ENCODE measurements at regions not wholly inside any gene's neighbourhood (a gene's known extent, or its start where the extent isn't known, plus 50 kb on each side); places are given as distances from the start of the nearest gene placed in this dataset.
"Not testable (repeated sequence)": the region's sequence is repeated elsewhere in the genome, so short reads cannot be mapped to it uniquely, and the experiment has no call there.

DNA sequence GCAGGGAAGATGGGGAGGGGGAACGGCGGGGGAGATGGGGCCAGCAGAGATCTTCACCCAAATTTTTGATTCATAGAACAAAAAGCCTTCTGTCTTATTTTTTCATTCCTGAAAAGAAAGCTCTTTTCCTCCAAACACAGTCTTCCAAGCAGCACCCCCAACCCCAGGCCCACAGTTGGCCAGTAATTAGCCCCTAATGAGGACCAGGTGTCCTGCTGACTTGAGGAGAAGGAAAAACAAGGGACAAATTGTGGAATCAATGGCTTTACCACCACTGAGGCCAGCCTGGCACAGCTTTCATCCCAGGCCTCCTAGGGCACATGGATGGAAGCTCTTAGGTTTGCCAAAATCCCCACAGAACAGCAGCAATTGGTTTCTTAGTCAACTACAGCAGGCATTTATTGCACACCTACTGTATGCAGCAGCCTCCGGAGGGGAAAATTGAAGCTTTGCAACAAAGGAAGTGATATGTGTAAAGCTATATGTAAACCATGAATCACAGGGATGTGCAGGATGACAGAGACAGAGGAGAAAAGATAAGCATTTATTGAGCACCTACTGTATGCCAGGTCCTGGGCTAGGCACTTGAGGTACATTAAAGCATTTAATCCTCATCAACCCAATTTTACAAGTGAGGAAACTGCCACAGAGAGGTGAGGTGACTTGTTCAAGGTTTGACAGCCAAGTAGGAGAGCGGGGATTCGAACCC, 199.5 kb downstream of the TBC1D2B start:
- no peak for DNase-seq (ENCODE audit: low read depth)

DNA sequence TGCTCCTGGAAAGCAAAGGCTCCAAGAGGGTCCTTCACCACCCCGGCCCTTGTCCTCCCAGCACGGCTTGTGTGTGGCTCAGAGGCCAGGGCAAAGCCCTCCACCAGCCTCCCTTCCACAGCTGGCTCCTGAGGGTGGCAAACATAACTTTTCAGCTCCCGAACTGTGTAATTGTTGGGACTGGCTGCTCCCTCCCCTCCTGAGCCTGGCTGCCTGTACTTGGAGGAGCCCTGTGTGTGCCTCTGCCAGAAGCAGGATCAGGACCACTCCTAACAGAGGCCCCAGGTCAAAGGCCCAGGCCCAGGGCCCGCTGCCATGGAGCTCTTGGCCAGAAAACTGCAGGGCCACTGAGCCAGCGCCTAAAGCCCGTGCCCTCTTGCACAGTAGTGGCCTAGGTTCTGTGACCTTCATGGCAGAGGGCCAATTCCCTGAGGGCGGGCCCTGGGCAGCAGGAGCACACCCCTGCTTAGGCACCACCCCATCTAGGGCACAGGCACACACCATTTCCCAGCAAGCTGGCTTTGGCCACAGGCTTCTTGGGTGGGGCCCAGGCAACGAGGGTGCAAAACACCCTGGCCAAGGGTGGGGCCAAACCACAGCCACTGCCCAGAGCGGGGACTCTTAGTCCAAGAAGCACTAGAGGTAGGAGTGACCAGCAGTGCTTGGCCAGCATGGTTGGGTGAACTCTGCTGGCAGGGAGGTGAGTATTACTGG, 201.2 kb downstream of the TBC1D2B start:
- DNase-seq (ENCODE audit: low read depth): not testable (repeated sequence)

DNA sequence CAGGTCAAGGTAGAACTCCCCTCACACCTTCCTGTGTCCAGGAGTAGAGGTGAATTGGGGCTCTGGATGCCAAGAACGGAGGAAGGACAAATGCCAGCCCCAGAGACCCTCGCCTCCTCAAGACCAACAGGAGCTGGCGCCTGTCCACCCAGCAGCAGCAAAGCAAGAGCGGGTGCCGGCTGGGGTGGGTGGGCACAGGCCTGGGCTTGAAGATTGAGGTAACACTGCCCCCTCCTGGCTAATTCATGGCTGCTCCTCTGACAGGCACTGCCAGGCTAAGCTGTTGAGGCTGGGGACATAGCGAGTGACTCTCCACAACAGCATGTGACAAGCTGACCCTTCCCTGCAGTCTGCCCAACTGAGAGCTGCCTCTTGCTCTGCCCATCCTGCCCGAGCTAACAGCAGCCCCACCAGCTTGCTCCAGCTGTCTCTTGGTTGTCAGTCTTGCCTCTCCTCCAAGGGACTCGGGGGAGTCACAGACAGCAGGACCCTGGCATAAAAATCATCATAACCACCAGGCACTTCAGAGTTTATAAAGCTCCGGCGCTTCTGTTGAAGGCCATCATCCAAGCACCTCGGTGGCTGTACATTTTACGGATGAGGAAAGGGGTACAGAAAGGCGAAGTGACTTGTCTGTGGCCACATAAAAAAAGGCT, 202.3 kb downstream of the TBC1D2B start:
- DNase-seq (ENCODE audit: low read depth): not testable (repeated sequence)

DNA sequence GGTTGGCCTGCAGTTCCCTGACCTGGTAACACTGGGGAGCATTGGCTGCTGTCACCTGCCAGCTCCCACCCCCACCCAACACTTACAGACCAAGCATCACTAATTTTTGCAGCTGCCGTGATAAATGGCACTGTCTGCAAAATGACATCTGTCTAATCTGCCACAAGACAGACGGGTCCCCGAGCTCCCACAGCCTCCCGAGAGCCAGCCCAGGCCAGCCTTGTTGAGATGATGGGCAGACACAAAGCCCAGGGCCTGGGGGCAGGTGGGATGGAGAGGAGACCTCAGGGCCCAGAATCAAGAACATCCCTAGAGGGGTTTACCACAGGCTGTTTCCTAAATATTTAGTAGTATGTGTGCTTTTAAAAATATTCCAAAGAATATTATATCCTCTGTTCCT, 203.4 kb downstream of the TBC1D2B start:
- no peak for DNase-seq (ENCODE audit: low read depth)

DNA sequence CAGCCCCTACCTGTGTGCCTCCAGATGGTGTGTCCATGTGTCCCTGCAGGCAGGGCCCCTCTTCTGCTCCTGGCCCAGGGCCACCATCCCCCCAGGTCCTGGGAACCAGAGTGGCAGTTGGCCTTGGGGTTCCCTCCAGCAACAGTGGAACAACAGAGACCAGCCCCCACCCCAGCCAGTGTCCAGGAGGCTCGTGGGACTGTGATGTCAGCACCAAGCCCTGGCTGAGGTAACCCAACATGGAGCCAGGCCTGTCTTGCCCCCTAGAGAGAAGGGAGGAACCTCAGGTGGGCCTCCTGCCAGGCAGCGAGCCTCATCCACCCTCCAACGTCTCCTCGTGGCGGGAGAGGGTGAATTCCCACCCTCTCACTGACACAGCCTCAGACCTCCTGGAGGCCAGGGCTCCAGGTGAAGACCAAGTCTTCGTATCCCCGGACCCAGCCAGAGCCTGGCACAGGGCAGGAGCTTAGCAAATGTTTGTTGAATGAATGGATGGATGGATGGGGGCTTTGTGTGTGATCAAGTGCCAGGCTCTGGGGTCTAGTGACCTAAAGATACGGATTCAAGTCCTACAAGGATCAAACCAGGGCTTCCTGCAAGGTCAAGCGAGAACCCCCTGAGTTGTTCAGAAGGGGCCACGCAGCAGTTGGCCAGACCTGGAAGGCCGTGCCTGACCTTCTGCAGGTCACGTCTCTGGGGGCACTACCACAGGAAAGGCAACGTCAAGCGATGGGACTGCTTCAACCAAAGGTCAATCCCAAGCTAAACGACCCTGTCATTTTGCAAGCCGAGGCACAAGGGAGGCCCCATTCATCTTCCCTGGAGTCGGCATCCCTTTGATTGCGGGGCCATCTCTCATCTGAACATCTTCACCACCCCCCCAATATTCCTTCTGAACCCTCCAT, 204.7 kb downstream of the TBC1D2B start:
- DNase-seq (ENCODE audit: low read depth): not testable (repeated sequence)

DNA sequence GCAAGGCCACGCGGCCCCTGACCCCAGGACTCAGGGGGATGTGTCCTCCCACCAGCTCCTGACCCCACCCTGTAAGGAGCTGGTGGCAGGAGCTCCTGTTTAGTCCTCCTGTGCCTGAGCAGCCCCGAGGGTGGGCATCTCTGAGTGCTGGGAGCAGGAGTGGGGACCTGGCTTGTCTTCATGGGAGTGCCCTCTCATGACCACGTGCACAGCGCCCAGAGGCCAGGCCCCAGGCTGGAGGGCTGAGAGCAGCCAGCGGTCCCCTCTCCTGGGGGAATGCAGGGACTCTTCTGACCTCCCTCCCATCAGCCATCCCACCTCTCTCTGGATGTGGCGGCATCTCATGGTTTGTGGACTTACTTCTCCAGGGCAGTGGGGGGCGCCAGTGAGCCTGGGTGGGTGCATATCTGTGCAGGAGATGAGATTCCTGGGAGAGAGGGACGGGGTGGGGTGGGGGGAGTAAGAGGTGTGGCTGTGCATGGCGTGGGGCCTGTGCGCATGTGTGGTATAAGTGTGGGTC, 205.6 kb downstream of the TBC1D2B start:
- no peak for DNase-seq (ENCODE audit: low read depth)

DNA sequence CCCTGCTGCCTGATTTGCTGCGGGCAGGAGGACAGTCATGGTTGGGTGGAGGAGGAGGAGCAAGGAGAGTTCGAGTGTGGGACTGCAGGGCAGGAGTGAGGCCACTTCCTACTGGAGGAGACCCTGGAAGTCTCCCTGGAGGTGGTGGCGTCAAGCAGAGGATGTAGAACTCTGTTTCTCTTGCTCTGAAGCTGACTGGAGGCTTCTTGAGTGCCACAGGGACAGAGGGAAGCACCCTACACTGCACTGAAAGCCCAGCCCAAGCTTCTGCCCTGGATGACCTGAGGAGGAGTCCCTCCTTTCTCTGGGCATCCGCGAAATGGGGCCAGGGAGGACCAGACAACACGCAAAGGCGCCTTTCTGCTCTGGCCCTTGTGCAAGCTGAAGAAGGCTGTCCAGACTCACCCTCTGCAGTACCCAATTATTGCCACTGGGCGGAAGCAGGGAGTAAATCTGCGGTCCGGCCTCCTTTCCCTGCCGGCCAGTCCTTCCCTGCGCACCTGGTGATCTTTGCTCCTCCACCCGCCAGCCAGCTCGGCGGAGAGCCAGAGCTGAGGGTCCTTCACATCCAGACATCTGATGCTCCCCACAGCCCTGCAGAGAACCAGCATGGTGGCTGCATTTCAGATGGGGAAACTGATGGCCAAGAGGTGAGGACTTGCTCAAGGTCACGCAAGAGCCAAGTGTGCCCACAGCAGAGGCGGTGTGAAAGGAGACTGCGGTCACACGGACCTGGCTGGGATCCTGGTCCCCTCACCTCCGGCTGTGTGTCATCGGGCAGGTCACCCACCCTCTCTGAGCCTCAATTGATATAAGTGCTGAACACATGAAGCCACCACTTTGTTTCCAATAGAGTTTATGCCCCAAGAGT, 207.1 kb downstream of the TBC1D2B start:
- no peak for DNase-seq (ENCODE audit: low read depth)

DNA sequence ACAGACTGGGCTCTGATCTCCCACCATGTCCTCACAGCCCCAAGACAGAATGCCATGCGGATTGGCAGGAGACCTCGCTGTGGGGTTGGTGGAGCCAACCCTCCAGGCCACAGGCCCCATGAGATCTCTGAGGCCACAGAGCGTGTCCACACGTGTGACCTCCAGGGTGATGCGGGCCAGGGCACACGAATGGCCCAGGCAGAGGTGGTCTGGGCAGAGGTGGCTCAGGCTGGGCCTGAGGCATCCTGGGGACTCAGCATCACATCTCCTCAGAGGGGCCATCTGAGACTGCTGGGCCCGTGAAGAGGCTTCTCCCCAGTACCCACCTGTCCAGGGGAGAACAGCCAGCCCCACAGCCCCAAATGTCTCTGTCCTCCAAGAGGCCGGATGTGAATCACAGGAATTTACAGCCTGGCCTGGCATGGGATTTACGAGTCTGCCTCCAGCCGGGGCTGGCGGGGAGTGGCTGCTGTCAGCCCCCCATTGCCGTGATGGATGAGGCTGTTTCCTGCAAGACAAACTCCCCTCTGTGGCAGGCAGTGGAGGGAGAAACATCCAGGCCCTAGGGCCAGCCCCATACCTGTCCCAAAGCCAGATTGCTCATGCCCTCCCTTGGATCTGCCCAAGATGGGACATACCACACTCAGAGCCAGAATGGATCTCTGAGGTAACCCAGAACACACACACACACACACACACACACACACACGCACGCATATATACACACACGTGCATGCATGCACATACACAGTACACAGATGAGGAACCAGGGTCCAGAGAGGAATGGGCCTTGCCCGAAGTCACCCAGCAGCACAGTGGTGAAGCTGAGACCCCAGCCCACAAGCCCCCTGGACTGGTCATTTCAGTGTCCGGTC, 208.3 kb downstream of the TBC1D2B start:
- no peak for DNase-seq (ENCODE audit: low read depth)

DNA sequence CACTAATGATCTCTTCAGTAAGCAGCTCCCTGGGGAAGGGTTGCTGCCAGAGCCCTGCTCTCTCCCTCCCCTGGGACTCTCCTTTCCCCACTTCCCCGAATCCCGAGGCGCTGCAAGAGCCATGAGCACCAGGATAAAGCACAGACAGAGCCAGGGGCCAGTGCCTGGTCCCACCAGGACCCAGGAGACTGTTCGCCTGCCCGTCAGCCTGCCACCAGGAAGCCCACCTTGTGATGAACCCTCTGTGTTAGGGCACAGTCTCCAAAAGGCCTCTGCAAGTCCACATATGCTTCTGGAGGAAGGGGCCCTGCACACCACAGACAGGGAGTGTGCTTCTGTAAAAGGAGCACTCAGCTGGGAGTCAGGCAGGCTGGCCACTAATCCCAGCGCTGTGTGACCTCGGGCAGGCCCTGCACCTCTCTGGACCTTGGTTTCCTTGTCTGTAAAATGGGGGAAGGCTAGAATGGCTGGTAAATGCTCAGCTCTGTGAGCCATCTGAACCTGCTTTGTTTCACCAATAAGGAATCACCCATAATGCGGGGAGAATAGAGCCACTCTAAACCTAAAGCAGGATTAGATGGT, 209.4 kb downstream of the TBC1D2B start:
- DNase-seq (ENCODE audit: low read depth): not testable (repeated sequence)

DNA sequence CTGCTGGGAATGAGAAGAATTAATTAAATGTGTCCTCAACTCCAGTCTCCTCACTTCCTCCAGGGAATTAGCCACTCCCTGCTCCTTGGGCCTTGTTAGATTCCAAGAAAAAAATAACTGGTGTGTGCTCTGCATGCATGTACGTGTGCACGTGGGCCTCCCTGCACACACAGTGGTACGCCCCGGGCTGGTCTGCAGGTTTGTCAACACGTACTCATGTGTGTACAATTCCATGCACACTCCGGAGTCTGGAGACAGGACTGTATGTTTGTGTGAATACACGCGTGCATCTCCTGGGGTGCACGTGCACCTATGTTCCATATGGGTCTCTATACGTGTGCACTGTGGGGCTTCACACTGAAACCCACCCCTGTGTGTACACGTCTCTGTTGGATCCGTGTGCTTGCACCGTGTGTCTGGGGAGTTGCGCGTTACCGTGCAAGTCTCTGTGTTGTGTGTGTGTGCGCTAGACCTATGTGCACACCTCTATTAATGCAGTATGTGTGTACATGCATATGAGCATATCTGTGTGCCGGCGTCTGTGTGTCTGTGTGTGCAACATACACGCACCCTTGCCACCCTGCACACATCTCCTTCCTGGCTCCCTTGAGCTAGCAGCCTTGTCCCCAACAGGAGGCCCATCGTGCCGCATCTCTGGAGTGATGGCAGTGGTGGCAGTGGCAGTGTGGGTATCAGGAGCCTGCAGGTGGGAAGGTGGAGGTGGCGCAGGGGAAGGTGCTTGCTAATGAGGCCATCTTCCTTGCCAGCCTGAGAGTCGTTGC, 210.1 kb downstream of the TBC1D2B start:
- no peak for DNase-seq (ENCODE audit: low read depth)

DNA sequence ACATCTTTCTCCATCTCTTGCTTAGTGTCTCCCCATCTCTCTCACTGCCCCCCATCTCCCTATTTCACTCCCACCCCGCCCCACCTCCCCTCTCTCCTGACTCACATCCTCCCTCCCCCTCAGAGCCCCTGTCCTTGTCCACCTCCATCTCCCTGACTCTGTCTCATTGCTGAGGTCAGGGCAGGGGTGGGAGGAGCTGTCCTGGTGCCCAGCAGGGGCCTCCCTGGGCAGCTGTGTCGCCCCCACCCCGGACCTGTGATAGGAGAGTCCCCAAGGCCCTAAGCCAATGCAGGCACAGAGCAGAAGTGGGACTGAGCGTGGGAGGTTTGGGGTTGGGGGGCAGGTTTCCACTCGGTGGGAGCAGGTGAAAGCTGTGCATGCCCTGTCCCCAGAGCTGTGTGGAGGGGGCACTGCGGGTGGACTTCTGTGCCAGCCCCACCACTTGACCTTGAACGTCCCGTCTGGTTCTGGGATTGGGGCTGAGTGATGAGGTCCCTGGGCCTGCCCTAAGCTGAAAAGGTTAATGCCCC, 210.8 kb downstream of the TBC1D2B start:
- no peak for DNase-seq (ENCODE audit: low read depth)

DNA sequence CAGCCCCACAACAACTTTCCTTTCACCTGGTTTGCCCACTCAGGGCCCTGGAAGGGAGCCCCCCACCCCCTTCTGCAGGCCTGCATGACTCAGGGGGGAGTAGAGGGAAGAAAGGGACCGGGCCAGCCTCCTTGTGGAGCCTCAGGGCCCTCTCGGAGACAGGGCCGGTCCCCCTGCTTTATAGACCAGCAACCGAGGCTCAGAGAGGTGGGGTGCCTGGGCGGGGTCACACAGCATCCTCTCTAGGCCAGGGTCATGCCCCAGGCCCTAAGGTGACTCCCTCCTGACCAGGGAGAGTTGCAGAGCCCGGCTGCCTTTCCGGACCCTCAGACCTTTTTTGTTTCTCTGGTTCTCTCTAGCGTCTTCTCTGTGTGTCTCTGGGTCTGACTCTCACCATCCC, 211.3 kb downstream of the TBC1D2B start:
- no peak for DNase-seq (ENCODE audit: low read depth)

DNA sequence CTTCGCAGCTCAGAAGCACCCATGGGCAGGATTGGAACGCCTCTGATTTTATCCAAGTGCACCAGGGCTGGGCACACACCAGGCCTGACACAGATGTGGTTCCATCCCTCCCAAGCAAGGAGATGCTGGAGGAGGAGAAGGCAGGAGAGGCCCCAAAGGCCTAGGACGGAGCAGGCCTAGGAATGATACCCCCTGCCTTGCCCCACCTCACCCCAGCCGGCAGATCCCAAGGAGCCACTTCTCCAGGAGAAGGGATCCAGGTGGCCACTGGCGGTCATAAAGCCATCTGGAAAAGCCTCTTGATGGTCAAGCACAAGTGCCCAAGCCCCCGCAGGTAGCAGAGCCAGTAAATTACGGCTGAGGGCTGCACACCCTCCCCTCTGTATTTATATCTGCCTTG, 211.8 kb downstream of the TBC1D2B start:
- no peak for DNase-seq (ENCODE audit: low read depth)

DNA sequence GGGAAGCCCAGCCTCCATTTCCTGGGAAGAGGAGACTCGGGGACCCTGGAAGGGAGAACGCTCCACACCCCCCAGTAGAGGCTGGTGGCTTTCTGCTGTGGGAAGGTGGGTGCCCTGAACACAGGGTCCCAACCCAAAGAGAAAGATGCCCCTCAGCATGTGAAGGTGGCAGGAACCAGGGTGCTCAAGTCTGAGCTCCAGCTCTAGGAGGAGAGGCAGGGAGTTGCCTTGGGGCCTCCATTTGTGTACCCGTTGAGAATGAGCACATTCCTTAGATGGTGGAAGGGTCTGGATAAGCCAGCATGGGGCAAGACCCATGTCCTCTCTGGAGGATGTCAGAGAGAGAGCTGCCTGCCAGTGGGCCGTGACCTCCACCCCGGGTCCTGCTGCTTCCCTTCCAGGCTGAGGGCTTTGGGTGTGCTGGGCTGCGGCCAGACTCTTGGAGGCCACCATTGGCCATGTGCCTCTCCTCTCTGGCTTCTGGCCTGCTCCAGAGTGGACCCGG, 212.4 kb downstream of the TBC1D2B start:
- no peak for DNase-seq (ENCODE audit: low read depth)

DNA sequence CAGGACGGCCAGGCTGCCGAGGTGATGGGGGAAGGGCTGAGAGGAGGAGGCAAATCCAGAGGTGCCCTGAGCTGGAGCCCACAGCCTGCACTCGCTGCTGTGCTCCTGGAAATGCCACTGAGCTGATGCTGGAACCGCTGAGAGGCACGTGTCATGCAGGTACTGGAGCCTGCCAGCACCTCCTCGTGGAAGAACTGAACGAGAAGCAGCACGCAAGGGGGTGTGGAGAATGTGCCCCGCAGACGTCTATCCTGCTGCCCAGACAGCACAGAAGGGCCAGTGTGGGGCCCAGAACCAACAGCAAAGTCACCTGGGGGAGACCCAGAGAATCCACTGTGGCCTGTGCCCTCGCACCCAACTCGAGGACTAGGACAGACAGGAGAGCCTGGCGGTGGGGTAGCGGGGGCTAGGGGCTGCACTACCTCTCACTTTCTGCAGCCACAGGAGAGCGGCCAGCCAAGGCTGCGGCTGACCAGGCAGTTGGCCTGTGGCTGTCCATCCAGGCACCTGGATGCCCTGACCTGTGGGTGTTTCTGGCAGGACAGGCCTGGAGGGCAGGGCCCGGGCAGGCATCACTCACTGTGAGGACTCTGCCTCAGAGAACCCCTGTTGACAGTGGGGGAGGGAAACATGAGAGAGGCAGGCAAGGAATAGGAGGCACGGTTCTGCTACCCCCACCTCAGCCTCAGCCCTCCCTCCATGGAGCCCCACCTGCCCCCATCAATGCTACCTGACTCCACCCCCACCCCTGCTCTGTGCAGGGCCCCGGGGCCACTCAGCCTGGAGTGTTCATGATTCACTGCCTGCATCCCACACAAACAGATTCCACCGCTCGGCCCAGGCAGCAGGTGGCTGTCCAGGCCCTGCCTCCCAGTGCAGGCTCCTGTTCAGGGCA, 213.1 kb downstream of the TBC1D2B start:
- DNase-seq (ENCODE audit: low read depth): no peak

DNA sequence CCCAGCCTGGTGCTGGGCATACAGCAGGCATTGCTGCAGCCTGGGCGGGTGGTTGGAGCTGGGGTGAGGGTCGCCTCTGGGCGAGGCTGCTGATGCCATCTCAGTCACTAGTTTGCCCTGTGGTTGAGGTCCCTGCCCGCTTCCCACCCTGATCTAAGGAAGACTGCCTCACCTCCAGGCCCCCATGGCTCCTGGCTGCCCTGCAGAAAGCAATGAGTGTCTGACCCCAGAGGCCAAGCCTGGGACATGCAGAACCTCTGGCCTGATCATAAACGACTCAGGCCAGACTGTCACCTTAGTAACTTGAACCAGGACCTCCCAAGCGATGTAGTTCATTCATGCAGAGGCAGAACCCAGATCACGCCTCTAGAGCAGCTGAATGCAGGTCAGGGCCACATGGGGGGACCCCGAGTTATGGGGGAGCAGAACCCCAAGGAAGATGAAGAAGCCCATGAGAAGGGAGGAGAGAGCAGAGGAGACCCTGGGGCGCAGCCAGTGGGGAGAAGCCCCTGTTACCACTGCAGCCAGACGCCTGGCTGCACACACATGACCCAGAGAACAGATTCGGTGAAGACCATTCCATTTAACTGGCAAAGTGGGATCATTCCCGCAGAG, 213.9 kb downstream of the TBC1D2B start:
- no peak for DNase-seq (ENCODE audit: low read depth)

DNA sequence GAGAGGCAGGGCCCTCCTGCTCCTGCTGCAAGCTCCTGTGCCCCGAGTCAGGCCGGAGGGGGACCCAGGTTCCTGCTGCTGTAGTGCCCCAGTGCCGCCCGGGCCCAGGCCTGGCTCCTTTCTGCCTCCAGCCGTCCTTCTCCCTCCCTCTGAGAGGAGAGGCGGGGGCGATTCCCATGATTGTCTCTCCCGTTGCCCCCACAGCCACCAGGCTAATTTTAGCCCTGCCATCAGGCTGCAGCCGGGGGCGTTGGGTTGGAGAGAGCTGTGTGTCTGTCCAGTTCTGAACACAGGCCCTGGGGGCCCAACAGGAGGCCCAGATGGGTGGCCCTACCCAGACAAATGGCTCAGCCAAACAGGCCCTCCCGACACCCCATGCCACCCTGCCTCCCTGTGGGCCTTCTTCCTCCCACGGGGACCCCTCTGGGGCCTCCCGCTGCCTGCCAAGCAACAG, 214.8 kb downstream of the TBC1D2B start:
- DNase-seq (ENCODE audit: low read depth): no peak
